HG03103 (cell line): ENCODE measurements at regions not wholly inside any gene's neighbourhood (a gene's known extent, or its start where the extent isn't known, plus 50 kb on each side); places are given as distances from the start of the nearest gene placed in this dataset.

ENCODE experiments used
- ATAC-seq: cut with Tn5 transposase; IDR thresholded peaks from one replicate; pipeline ENCODE4 v1.9.1; 2021; ENCODE audit warnings: low read depth; ENCODE audit not compliant: unreplicated experiment

- ATAC-seq, result no peak
These were observed 56.3 kb upstream of the MEF2C start for GRCh38 chr5:88939300-88939699.

- no peak for ATAC-seq
These were observed 55.5 kb upstream of the MEF2C start for GRCh38 chr5:88938488-88938887.

- no peak for ATAC-seq
These were observed 54.4 kb upstream of the MEF2C start for GRCh38 chr5:88937406-88937805.

- ATAC-seq, result no peak
These were observed 51.5 kb upstream of the MEF2C start for GRCh38 chr5:88934439-88934838.
